ENCODE measurements at regions not wholly inside any gene's neighbourhood (a gene's known extent, or its start where the extent isn't known, plus 50 kb on each side); places are given as distances from the start of the nearest gene placed in this dataset.

- H3K4me3 Mint-ChIP-seq (ENCODE audit: unreplicated experiment), result no peak overlapping the region
- H3K36me3 Mint-ChIP-seq (ENCODE audit: insufficient read depth, unreplicated experiment), result peaks cover 6% of the 10 kb centered on the region
- no peak for DNase-seq (ENCODE audit: unreplicated experiment)
- POLR2A ChIA-PET, result no interaction called here
- no peak for TF ChIP-seq CTCF (IDR thresholded peaks at IDR 0.05; ENCODE audit: unreplicated experiment)
- H3K27ac Mint-ChIP-seq (ENCODE audit: low read depth, unreplicated experiment), result no peak overlapping the region
- BruUV-seq (replicated peaks), result no TSS peak
- no peaks in the 10 kb centered on the region for H3K4me1 Mint-ChIP-seq (ENCODE audit: insufficient read depth, unreplicated experiment)
- no peaks in the 10 kb centered on the region for H3K27me3 Mint-ChIP-seq (ENCODE audit: insufficient read depth, unreplicated experiment)
- peaks cover 37% of the 10 kb centered on the region for H3K9me3 Mint-ChIP-seq (ENCODE audit: unreplicated experiment)
- CTCF ChIA-PET, result no interaction called here
- intact Hi-C loops (cut with micrococcal nuclease), result no loop called here
Observed at GRCh38 chr19:28019371-28019770, 1193.6 kb downstream of the UQCRFS1 start.

- H3K27ac Mint-ChIP-seq (ENCODE audit: low read depth, unreplicated experiment), result no peak overlapping the region
- CTCF ChIA-PET, result no interaction called here
- peaks cover 37% of the 10 kb centered on the region for H3K9me3 Mint-ChIP-seq (ENCODE audit: unreplicated experiment)
- no peak for DNase-seq (ENCODE audit: unreplicated experiment)
- peaks cover 6% of the 10 kb centered on the region for H3K36me3 Mint-ChIP-seq (ENCODE audit: insufficient read depth, unreplicated experiment)
- no peaks in the 10 kb centered on the region for H3K4me1 Mint-ChIP-seq (ENCODE audit: insufficient read depth, unreplicated experiment)
- TF ChIP-seq CTCF (IDR thresholded peaks at IDR 0.05; ENCODE audit: unreplicated experiment), result no peak
- POLR2A ChIA-PET, result no interaction called here
- no peak overlapping the region for H3K4me3 Mint-ChIP-seq (ENCODE audit: unreplicated experiment)
- BruUV-seq (replicated peaks), result no TSS peak
- no peaks in the 10 kb centered on the region for H3K27me3 Mint-ChIP-seq (ENCODE audit: insufficient read depth, unreplicated experiment)
- intact Hi-C loops (cut with micrococcal nuclease), result no loop called here
Observed at GRCh38 chr19:28018499-28018898, 1194.5 kb downstream of the UQCRFS1 start.

GRCh38 chr19:28014615-28015405 lies 1198.1 kb downstream of the UQCRFS1 start:
- no peaks in the 10 kb centered on the region for H3K4me1 Mint-ChIP-seq (ENCODE audit: insufficient read depth, unreplicated experiment)
- H3K27me3 Mint-ChIP-seq (ENCODE audit: insufficient read depth, unreplicated experiment), result no peaks in the 10 kb centered on the region
- TF ChIP-seq CTCF (IDR thresholded peaks at IDR 0.05; ENCODE audit: unreplicated experiment), result no peak
- no peak for DNase-seq (ENCODE audit: unreplicated experiment)
- H3K9me3 Mint-ChIP-seq (ENCODE audit: unreplicated experiment), result peaks cover 35% of the 10 kb centered on the region
- intact Hi-C loops (cut with micrococcal nuclease), result no loop called here
- ChIA-PET POLR2A (no interaction called here), CTCF (interaction anchor here (0.6 kb wide), 3 partner anchors 11 to 47 kb away, joined by 3 read pairs; no protein-coding TSS in a partner anchor)
- no peak overlapping the region for H3K27ac Mint-ChIP-seq (ENCODE audit: low read depth, unreplicated experiment)
- BruUV-seq (replicated peaks), result no TSS peak
- no peak overlapping the region for H3K4me3 Mint-ChIP-seq (ENCODE audit: unreplicated experiment)
- H3K36me3 Mint-ChIP-seq (ENCODE audit: insufficient read depth, unreplicated experiment), result no peaks in the 10 kb centered on the region

- DNase-seq (ENCODE audit: unreplicated experiment), result no peak
- intact Hi-C loops (cut with micrococcal nuclease), result no loop called here
- Mint-ChIP-seq H3K4me3 (ENCODE audit: unreplicated experiment) (no peak overlapping the region), H3K36me3 (ENCODE audit: insufficient read depth, unreplicated experiment) (no peaks in the 10 kb centered on the region), H3K27ac (ENCODE audit: low read depth, unreplicated experiment) (no peak overlapping the region), H3K4me1 (ENCODE audit: insufficient read depth, unreplicated experiment) (no peaks in the 10 kb centered on the region), H3K9me3 (ENCODE audit: unreplicated experiment) (peaks cover 36% of the 10 kb centered on the region), H3K27me3 (ENCODE audit: insufficient read depth, unreplicated experiment) (no peaks in the 10 kb centered on the region)
- no TSS peak for BruUV-seq (replicated peaks)
- POLR2A ChIA-PET, result no interaction called here
- CTCF ChIA-PET, result no interaction called here
- TF ChIP-seq CTCF (IDR thresholded peaks at IDR 0.05; ENCODE audit: unreplicated experiment), result no peak
Observed at GRCh38 chr19:28012361-28012760, 1200.6 kb downstream of the UQCRFS1 start.
